Activated CD4-positive, alpha-beta T cell treated with anti-CD3 and anti-CD28 coated beads, Interleukin-2, amount 10 ng/mL, durations not matched to agents 24 days and 14 days (primary cell): ENCODE measurements at regions not wholly inside any gene's neighbourhood (a gene's known extent, or its start where the extent isn't known, plus 50 kb on each side); places are given as distances from the start of the nearest gene placed in this dataset.

Experiments used
- DNase-seq: peaks from one replicate; pipeline ENCODE4 v3.0.0; 2022
- H3K27ac Mint-ChIP-seq: one replicate; pipeline ENCODE4 v1.8.0; 2022; ENCODE audit warnings: mild to moderate bottlenecking, mixed read lengths
- H3K27me3 Mint-ChIP-seq: one replicate; pipeline ENCODE4 v1.8.0; 2022; ENCODE audit warnings: mixed read lengths
- H3K36me3 Mint-ChIP-seq: one replicate; pipeline ENCODE4 v1.8.0; 2022; ENCODE audit warnings: low read depth, mild to moderate bottlenecking, mixed read lengths
- H3K4me1 Mint-ChIP-seq: one replicate; pipeline ENCODE4 v1.8.0; 2021; ENCODE audit warnings: mixed read lengths
- H3K4me3 Mint-ChIP-seq: one replicate; pipeline ENCODE4 v1.8.0; 2022; ENCODE audit warnings: mild to moderate bottlenecking, moderate library complexity, mixed read lengths
- H3K9me3 Mint-ChIP-seq: one replicate; pipeline ENCODE4 v1.8.0; 2021; ENCODE audit warnings: mixed read lengths
- intact Hi-C: fragments of 100-400 bp; cut with micrococcal nuclease; formaldehyde crosslinking; loops from one replicate; pipeline ENCODE4 v1.15.1; 2023

DNA sequence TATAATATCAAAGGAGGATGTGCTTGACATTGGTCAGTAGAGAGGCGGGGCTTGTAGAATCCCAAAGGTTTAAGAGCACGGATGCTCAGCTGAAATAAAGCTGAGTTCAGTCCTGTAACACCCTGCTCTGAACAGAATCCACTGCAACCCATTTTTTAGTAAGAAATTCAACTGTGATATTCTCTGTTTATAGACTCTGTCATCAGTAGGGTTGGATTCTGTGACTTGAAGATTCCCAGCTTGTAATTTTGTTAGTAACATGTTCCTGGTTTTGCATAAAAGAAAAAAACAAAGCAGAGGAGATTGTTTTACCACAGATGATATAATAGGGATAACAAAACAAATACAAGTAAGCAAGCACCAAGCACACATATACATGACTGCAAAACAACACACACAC is 324.6 kb upstream of the NR2F2 start:
- H3K27me3 Mint-ChIP-seq, result peaks cover 32% of the 10 kb centered on the region
- intact Hi-C loops, result no loop called here
- H3K9me3 Mint-ChIP-seq, result no peaks in the 10 kb centered on the region
- H3K36me3 Mint-ChIP-seq, result no peaks in the 10 kb centered on the region
- no peaks in the 10 kb centered on the region for H3K4me1 Mint-ChIP-seq
- no peak overlapping the region for H3K4me3 Mint-ChIP-seq
- no peak for DNase-seq
- no peak overlapping the region for H3K27ac Mint-ChIP-seq

DNA sequence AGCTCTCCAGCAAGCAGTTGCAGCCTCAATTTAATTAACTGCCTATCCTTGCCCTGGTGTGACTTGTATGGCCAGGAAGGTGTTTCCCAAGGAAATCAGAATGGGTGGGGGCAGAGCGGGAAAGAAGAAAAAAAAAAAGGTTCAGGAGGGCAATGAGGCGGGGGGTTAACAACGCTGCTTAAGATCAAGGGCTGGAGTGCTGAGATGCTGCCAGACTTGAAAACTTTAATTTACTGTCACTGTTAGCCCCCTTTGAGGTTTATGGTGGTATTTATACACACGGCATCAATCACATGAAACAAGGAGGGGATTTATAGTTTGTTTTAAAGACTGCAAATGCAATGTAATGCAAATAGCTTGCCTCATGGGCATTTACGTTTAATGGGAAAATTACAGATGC is 319.4 kb upstream of the NR2F2 start:
- Mint-ChIP-seq H3K4me1 (no peaks in the 10 kb centered on the region), H3K27me3 (peaks cover 31% of the 10 kb centered on the region), H3K9me3 (peaks cover 5% of the 10 kb centered on the region), H3K36me3 (no peaks in the 10 kb centered on the region), H3K27ac (no peak overlapping the region), H3K4me3 (no peak overlapping the region)
- no peak for DNase-seq
- intact Hi-C loops, result no loop called here

- H3K36me3 Mint-ChIP-seq, result no peaks in the 10 kb centered on the region
- no peak overlapping the region for H3K4me3 Mint-ChIP-seq
- no peak overlapping the region for H3K27ac Mint-ChIP-seq
- peaks cover 8% of the 10 kb centered on the region for H3K9me3 Mint-ChIP-seq
- intact Hi-C loops, result no loop called here
- no peak for DNase-seq
- no peaks in the 10 kb centered on the region for H3K4me1 Mint-ChIP-seq
- peaks cover 18% of the 10 kb centered on the region for H3K27me3 Mint-ChIP-seq
Observed at GRCh38 chr15:96014939-96015338, 315.6 kb upstream of the NR2F2 start.

DNA sequence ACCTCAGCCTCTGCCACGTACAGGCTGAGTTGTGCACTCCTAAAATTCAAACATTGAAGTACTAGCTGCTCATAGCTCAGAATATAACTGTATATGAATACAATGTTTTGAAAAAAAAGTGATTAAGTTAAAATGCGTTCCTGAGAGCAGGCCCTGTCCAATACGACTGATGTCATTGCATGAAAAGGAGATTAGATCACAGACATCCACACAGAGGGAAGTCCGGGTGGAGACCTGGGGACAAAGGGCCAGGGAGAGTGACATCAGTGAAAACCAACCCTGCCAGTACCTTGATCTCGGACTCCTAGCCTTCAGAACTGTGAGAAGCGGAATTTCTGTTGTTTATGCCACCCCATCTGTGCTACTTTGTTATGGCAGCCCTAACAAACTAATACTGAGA is 311.4 kb upstream of the NR2F2 start:
- intact Hi-C loops, result no loop called here
- peaks cover 4% of the 10 kb centered on the region for H3K27me3 Mint-ChIP-seq
- DNase-seq, result no peak
- H3K4me3 Mint-ChIP-seq, result no peak overlapping the region
- no peaks in the 10 kb centered on the region for H3K36me3 Mint-ChIP-seq
- H3K4me1 Mint-ChIP-seq, result no peaks in the 10 kb centered on the region
- H3K9me3 Mint-ChIP-seq, result peaks cover 3% of the 10 kb centered on the region
- no peak overlapping the region for H3K27ac Mint-ChIP-seq

DNA sequence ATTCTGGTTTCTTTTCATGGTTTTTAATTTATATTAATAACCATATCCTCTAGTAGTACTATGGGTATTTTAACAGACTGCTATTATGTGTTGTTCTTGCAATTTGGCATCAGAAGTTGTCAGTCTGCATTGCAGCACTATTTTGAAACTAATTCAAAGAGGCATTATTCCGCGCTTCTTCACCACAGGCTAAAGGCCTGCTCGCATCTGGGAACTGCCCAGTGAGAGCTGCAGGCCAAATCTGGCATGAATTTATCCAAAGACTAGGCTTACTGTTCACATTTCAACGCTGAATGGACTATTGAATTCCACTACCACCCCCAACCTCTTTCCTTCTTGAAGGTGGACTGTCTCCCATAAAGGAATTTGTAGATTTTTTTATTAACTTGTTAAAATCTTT is 310.4 kb upstream of the NR2F2 start:
- Mint-ChIP-seq H3K9me3 (peaks cover 3% of the 10 kb centered on the region), H3K4me3 (no peak overlapping the region), H3K4me1 (no peaks in the 10 kb centered on the region), H3K36me3 (no peaks in the 10 kb centered on the region), H3K27ac (no peak overlapping the region), H3K27me3 (peaks cover 2% of the 10 kb centered on the region)
- DNase-seq, result no peak
- intact Hi-C loops, result no loop called here

DNA sequence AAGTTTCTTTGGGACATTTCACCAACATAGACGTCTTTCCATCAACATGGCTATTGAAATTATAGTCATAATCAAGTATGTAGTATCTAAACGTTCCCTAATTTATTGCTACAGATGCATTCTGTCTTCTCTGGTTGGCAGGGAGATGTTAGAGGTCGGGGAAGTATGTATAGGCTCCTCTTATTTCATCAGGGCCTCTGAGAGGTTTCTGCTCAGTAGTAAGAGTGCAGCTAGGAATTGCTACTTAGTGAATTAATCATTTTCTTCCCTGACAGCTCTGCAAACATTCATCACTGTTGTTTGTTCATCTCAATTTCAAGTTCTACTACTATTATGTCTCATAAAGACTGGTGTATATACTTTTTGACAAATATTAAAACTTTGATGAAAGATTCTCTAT is 309.7 kb upstream of the NR2F2 start:
- no peak for DNase-seq
- intact Hi-C loops, result no loop called here
- Mint-ChIP-seq H3K27me3 (no peaks in the 10 kb centered on the region), H3K36me3 (no peaks in the 10 kb centered on the region), H3K27ac (no peak overlapping the region), H3K9me3 (peaks cover 3% of the 10 kb centered on the region), H3K4me3 (no peak overlapping the region), H3K4me1 (no peaks in the 10 kb centered on the region)

DNA sequence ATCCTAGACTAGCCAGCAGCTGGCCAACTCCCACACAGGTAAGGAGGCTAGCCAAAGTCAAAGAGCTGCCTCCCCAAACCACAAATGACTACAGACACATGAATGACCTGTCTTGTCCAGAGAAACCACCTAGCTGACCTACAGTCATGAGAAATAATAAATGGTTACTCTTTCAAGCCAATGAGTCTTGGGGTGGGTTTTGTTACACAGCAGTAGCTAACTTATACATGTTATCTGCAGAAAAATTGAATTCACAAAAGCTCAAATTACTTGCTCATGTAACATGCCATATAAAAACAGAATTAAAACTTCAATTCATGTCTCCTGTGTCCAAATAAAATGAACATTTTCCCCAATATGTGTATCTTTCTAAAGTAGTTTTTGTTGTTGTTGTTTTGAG is 307.4 kb upstream of the NR2F2 start:
- Mint-ChIP-seq H3K36me3 (no peaks in the 10 kb centered on the region), H3K27me3 (peaks cover 3% of the 10 kb centered on the region), H3K4me3 (no peak overlapping the region), H3K27ac (no peak overlapping the region), H3K4me1 (no peaks in the 10 kb centered on the region), H3K9me3 (no peaks in the 10 kb centered on the region)
- intact Hi-C loops, result no loop called here
- no peak for DNase-seq

- no peaks in the 10 kb centered on the region for H3K4me1 Mint-ChIP-seq
- peaks cover 11% of the 10 kb centered on the region for H3K27me3 Mint-ChIP-seq
- no peaks in the 10 kb centered on the region for H3K36me3 Mint-ChIP-seq
- DNase-seq, result no peak
- intact Hi-C loops, result no loop called here
- H3K27ac Mint-ChIP-seq, result no peak overlapping the region
- H3K4me3 Mint-ChIP-seq, result no peak overlapping the region
- H3K9me3 Mint-ChIP-seq, result no peaks in the 10 kb centered on the region
Observed at GRCh38 chr15:96027501-96027900, 303.0 kb upstream of the NR2F2 start.

DNA sequence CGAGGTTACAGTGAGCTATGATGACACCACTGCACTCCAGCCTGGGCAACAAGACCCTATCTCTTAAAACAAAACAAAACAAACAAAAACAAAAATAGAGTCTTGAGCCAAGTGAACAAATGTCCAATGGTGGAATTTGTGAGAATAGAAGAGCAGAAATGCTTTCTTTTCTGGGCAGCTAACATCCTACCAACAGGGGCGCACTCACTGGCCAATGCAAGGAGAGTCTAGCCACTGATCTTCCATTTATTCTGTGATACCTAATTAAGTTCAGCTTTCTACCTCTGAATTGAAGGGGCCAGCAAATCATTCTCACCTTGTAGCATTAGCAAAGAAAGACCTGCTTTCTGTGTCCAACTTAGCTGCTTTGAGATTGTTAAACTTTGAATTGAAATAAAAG is 301.9 kb upstream of the NR2F2 start:
- no peaks in the 10 kb centered on the region for H3K4me1 Mint-ChIP-seq
- no peak for DNase-seq
- no peaks in the 10 kb centered on the region for H3K36me3 Mint-ChIP-seq
- H3K27me3 Mint-ChIP-seq, result peaks cover 11% of the 10 kb centered on the region
- intact Hi-C loops, result no loop called here
- no peaks in the 10 kb centered on the region for H3K9me3 Mint-ChIP-seq
- no peak overlapping the region for H3K27ac Mint-ChIP-seq
- no peak overlapping the region for H3K4me3 Mint-ChIP-seq

DNA sequence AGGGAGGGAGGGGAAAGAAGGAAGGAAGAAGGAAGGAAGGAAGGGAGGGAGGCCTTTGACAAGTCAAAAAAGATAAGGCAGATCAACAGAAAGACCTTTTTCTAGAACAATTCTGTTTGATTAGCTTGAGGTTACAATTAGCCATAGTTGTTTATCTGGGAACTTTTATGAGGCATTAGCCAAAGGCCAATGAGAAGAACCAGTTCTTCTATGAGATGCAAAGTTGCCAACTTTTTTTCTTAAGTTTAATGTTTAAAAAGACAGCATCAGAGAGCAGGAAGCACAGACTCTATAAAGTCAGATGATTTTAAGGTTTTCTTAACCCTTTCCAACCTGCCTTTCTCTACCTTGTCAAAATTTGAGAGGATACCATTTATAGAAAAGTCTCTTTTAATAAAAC is 301.3 kb upstream of the NR2F2 start:
- peaks cover 11% of the 10 kb centered on the region for H3K27me3 Mint-ChIP-seq
- H3K4me1 Mint-ChIP-seq, result no peaks in the 10 kb centered on the region
- H3K36me3 Mint-ChIP-seq, result no peaks in the 10 kb centered on the region
- H3K27ac Mint-ChIP-seq, result no peak overlapping the region
- no peak for DNase-seq
- intact Hi-C loops, result no loop called here
- no peaks in the 10 kb centered on the region for H3K9me3 Mint-ChIP-seq
- H3K4me3 Mint-ChIP-seq, result no peak overlapping the region

DNA sequence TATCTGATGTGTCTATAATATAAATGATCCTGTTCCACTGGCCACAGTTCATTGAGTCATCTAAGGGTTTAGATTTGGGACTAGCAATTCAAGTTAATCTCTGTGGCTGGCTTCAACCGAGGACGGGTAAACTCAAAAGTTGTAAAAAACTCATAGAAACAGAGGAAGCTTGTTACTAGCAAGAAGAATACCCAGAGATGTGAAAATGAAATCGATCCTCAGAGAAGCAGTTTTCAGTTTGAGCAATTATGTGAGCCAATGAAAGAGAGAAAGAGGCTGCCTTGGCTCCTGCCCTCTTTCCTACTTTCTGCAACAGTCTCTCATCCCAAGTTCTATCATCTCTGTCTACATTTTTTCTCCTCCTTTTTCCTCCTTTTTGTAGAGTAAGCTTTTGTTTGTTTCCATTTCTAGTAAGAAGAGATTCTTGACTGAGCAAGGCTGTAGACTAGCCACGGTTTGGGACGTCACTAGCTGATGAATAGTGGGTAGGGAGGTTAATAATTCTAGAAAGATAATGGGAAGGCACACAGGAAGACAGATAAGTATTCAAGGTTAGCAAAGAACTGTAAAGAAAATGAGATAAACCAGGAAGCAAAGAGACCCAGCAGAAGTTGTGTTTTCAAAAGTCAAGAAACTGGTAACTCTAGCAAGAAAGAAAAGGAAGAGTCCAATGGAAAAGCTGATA is 298.9 kb upstream of the NR2F2 start:
- Mint-ChIP-seq H3K4me3 (no peak overlapping the region), H3K9me3 (peaks cover 5% of the 10 kb centered on the region), H3K27ac (no peak overlapping the region), H3K27me3 (peaks cover 29% of the 10 kb centered on the region), H3K4me1 (no peaks in the 10 kb centered on the region), H3K36me3 (no peaks in the 10 kb centered on the region)
- intact Hi-C loops, result no loop called here
- no peak for DNase-seq

DNA sequence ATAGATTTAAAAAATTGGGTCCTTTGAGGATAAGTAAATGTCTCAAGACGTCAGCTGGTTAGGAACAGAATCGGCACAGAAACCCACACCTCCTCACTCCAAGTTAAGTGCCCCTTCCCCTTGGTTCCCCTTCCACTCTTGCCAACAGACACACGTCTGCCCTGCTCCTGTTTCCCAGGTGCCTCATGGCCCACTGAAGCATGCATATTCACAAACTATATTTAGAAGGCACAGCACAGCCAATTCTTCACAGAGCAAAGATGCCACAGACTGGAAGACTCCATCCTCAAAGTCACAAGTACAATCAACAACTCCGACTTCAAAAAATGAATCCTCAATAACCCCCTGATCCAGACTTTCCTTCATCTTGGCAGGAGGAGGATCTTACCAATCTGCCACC is 295.4 kb upstream of the NR2F2 start:
- DNase-seq, result no peak
- intact Hi-C loops, result no loop called here
- Mint-ChIP-seq H3K9me3 (peaks cover 5% of the 10 kb centered on the region), H3K4me3 (no peak overlapping the region), H3K27me3 (peaks cover 45% of the 10 kb centered on the region), H3K36me3 (no peaks in the 10 kb centered on the region), H3K27ac (no peak overlapping the region), H3K4me1 (peaks cover 7% of the 10 kb centered on the region)

GRCh38 chr15:96035635-96036034 is 294.9 kb upstream of the NR2F2 start:
- H3K27ac Mint-ChIP-seq, result no peak overlapping the region
- peaks cover 7% of the 10 kb centered on the region for H3K4me1 Mint-ChIP-seq
- no peaks in the 10 kb centered on the region for H3K36me3 Mint-ChIP-seq
- peaks cover 49% of the 10 kb centered on the region for H3K27me3 Mint-ChIP-seq
- peaks cover 5% of the 10 kb centered on the region for H3K9me3 Mint-ChIP-seq
- H3K4me3 Mint-ChIP-seq, result no peak overlapping the region
- intact Hi-C loops, result no loop called here
- no peak for DNase-seq

- peaks cover 57% of the 10 kb centered on the region for H3K27me3 Mint-ChIP-seq
Observed at GRCh38 chr15:96037584-96037983, 292.9 kb upstream of the NR2F2 start.

DNA sequence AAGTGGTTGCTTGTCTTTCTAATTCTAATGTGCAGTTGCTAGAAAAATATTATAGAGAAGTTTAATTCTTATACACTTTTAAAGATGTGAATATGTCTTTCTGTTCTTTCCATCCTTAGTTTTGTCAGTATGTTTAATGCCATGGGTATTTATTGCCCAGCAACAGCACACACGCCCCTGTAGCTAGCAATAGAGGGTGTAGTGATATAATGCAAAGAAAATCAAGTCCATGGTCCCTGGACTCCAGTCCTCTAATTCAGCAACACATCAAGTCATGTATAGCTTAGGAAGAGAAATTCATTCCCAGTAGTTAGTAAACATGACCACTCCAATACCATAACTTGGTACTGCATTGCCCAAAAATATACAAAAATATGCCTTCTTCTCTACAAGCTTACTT is 292.4 kb upstream of the NR2F2 start:
- no peaks in the 10 kb centered on the region for H3K36me3 Mint-ChIP-seq
- DNase-seq, result no peak
- peaks cover 7% of the 10 kb centered on the region for H3K4me1 Mint-ChIP-seq
- no peak overlapping the region for H3K4me3 Mint-ChIP-seq
- intact Hi-C loops, result no loop called here
- H3K27ac Mint-ChIP-seq, result no peak overlapping the region
- H3K9me3 Mint-ChIP-seq, result peaks cover 9% of the 10 kb centered on the region
- peaks cover 58% of the 10 kb centered on the region for H3K27me3 Mint-ChIP-seq

More at GRCh38 chr15:96037584-96037983, 292.9 kb upstream of the NR2F2 start:
- DNase-seq, result peak; percentile 62
- H3K27ac Mint-ChIP-seq, result no peak overlapping the region
- H3K4me3 Mint-ChIP-seq, result no peak overlapping the region
- peaks cover 7% of the 10 kb centered on the region for H3K4me1 Mint-ChIP-seq
- intact Hi-C loops, result no loop called here
- H3K9me3 Mint-ChIP-seq, result peaks cover 9% of the 10 kb centered on the region
- no peaks in the 10 kb centered on the region for H3K36me3 Mint-ChIP-seq
